ENCODE measurements at regions not wholly inside any gene's neighbourhood (a gene's known extent, or its start where the extent isn't known, plus 50 kb on each side); places are given as distances from the start of the nearest gene placed in this dataset.

- TF ChIP-seq TBL1XR1 (IDR thresholded peaks at IDR 0.05; ENCODE audit: borderline replicate concordance, low read length, partially characterized antibody) (no peak), BRF2 (CRISPR knock-in tag; IDR thresholded peaks at IDR 0.05) (no peak), CTCF (CRISPR knock-in tag; IDR thresholded peaks at IDR 0.05) (no peak), TCF7L2 (IDR thresholded peaks at IDR 0.05; ENCODE audit: low read depth, low read length) (no peak), E2F5 (CRISPR knock-in tag; conservative IDR thresholded peaks at IDR 0.05) (no peak), ESRRA (CRISPR knock-in tag; IDR thresholded peaks at IDR 0.05; ENCODE audit: low read depth) (no peak), ZNF546 (CRISPR knock-in tag; conservative IDR thresholded peaks at IDR 0.05) (no peak), ZNF556 (CRISPR knock-in tag; IDR thresholded peaks at IDR 0.05; ENCODE audit: borderline replicate concordance) (no peak), ATM (IDR thresholded peaks at IDR 0.05; ENCODE audit: borderline replicate concordance) (no peak), POLR2A (IDR thresholded peaks at IDR 0.05; ENCODE audit: insufficient read depth in 1 of 2, low read depth in 2 of 2, low read length in 2 of 2) (no peak), GATAD2A (CRISPR knock-in tag; IDR thresholded peaks at IDR 0.05) (no peak), CBX2 (IDR thresholded peaks at IDR 0.05; ENCODE audit: low read depth, low read length) (no peak), CBX2 (CRISPR knock-in tag; IDR thresholded peaks at IDR 0.05; ENCODE audit: low read depth) (no peak), ZBTB2 (CRISPR knock-in tag; IDR thresholded peaks at IDR 0.05; ENCODE audit: low read depth) (no peak)
Measured at GRCh38 chr4:19791422-19792123, 460.1 kb upstream of the SLIT2 start.

Data from HepG2 (cell line).